ENCODE measurements at regions not wholly inside any gene's neighbourhood (a gene's known extent, or its start where the extent isn't known, plus 50 kb on each side); places are given as distances from the start of the nearest gene placed in this dataset.

DNA sequence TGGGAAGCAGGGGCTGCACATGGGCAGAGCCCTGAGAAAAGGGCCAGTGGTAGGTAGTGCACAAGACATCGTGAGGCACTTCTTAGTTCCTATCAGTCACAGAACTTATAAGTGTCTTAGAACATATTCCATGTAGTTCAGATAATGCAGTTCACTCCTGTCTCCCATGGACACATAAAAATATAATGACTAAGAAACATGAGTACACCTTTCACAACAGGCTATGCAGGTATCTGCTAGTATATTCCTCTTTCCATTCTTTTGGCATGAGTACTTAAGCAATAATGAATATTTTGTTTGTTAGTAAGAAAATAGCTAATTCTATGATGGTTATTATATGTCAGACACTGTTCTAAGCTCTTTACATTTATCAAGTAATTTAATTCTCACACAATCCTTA lies 808.4 kb downstream of the BCL11A start:
- Mint-ChIP-seq H3K4me3 (no peak overlapping the region), H3K27me3 (no peaks in the 10 kb centered on the region), H3K27ac (no peak overlapping the region), H3K36me3 (ENCODE audit: low read depth) (no peaks in the 10 kb centered on the region), H3K9me3 (no peaks in the 10 kb centered on the region), H3K4me1 (ENCODE audit: low read depth) (no peaks in the 10 kb centered on the region)
- no peaks in the 10 kb centered on the region for H3K27me3 ChIP-seq (ENCODE audit: control insufficient read depth in 1 of 2, insufficient read depth in 2 of 2, low read length in 2 of 2)
- no peaks in the 10 kb centered on the region for H3K9me3 ChIP-seq (ENCODE audit: control insufficient read depth in 1 of 2, insufficient read depth in 1 of 2, low read length in 2 of 2)
- ChIA-PET CTCF (no interaction called here), POLR2A (no interaction called here)
- H3K36me3 ChIP-seq (ENCODE audit: insufficient read depth, low read length) = no peaks in the 10 kb centered on the region
- no peak for ATAC-seq (ENCODE audit: poor library complexity)
- intact Hi-C loops (cut with DNase I, micrococcal nuclease) = no loop called here
- no peak for DNase-seq
- TF ChIP-seq, protein P1, sequence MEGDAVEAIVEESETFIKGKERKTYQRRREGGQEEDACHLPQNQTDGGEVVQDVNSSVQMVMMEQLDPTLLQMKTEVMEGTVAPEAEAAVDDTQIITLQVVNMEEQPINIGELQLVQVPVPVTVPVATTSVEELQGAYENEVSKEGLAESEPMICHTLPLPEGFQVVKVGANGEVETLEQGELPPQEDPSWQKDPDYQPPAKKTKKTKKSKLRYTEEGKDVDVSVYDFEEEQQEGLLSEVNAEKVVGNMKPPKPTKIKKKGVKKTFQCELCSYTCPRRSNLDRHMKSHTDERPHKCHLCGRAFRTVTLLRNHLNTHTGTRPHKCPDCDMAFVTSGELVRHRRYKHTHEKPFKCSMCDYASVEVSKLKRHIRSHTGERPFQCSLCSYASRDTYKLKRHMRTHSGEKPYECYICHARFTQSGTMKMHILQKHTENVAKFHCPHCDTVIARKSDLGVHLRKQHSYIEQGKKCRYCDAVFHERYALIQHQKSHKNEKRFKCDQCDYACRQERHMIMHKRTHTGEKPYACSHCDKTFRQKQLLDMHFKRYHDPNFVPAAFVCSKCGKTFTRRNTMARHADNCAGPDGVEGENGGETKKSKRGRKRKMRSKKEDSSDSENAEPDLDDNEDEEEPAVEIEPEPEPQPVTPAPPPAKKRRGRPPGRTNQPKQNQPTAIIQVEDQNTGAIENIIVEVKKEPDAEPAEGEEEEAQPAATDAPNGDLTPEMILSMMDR (IDR thresholded peaks at IDR 0.05) = no peak
- no peaks in the 10 kb centered on the region for H3K4me1 ChIP-seq (ENCODE audit: insufficient read depth, low read length)
- H3K27ac ChIP-seq (ENCODE audit: low read depth in 1 of 2, low read length in 2 of 2) = no peak overlapping the region
- no peak overlapping the region for H3K4me3 ChIP-seq (ENCODE audit: low read length)

DNA sequence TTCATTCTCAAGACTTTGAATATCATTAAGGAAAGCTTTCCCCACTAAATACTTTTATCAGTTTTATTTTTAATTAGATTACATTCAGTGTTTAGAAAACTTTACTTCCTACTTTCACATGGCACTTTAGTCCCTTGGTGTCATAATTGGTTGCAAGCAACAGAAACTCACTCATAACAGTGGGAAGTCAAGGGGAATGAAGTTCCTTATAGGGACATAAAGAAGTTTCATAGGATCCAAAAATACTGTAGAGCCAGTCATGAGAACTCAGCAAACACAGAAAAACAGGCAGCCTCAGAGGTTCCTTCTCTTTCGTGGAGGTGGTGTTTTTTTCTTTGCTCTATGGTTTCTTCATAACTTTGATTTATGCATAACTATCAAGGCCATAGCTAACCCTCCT lies 809.0 kb downstream of the BCL11A start:
- Mint-ChIP-seq H3K27ac (no peak overlapping the region), H3K9me3 (no peaks in the 10 kb centered on the region), H3K4me3 (no peak overlapping the region), H3K4me1 (ENCODE audit: low read depth) (no peaks in the 10 kb centered on the region), H3K27me3 (no peaks in the 10 kb centered on the region), H3K36me3 (ENCODE audit: low read depth) (no peaks in the 10 kb centered on the region)
- Histone ChIP-seq H3K36me3 (ENCODE audit: insufficient read depth, low read length) (no peaks in the 10 kb centered on the region), H3K4me1 (ENCODE audit: insufficient read depth, low read length) (no peaks in the 10 kb centered on the region), H3K27ac (ENCODE audit: low read depth in 1 of 2, low read length in 2 of 2) (no peak overlapping the region), H3K27me3 (ENCODE audit: control insufficient read depth in 1 of 2, insufficient read depth in 2 of 2, low read length in 2 of 2) (no peaks in the 10 kb centered on the region), H3K9me3 (ENCODE audit: control insufficient read depth in 1 of 2, insufficient read depth in 1 of 2, low read length in 2 of 2) (no peaks in the 10 kb centered on the region), H3K4me3 (ENCODE audit: low read length) (no peak overlapping the region)
- TF ChIP-seq, protein P1 (IDR thresholded peaks at IDR 0.05) = no peak
- intact Hi-C loops (cut with DNase I, micrococcal nuclease) = no loop called here
- ATAC-seq (ENCODE audit: poor library complexity) = no peak
- ChIA-PET CTCF (no interaction called here), POLR2A (no interaction called here)
- no peak for DNase-seq

DNA sequence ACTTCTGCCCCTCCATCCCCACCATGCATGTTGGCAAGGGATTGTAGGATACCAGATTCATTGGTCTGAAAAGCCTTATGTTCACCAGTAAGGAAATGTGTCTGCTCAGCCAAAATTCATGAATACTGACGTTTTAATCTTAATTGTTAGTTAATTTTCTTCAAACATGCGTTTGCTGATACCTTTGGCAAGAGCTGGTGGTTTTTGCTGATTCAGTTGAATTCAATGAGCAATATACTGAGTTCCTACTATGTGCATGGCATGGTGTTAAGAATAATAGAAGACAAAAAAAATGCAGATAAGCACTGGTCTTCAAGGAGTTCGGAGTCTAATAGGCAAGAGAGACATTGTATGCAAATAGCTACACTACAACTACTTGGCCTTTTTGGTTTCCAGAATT lies 811.6 kb downstream of the BCL11A start:
- Histone ChIP-seq H3K4me3 (ENCODE audit: low read length) (no peak overlapping the region), H3K27me3 (ENCODE audit: control insufficient read depth in 1 of 2, insufficient read depth in 2 of 2, low read length in 2 of 2) (no peaks in the 10 kb centered on the region), H3K36me3 (ENCODE audit: insufficient read depth, low read length) (no peaks in the 10 kb centered on the region), H3K4me1 (ENCODE audit: insufficient read depth, low read length) (no peaks in the 10 kb centered on the region), H3K9me3 (ENCODE audit: control insufficient read depth in 1 of 2, insufficient read depth in 1 of 2, low read length in 2 of 2) (no peaks in the 10 kb centered on the region), H3K27ac (ENCODE audit: low read depth in 1 of 2, low read length in 2 of 2) (no peak overlapping the region)
- Mint-ChIP-seq H3K36me3 (ENCODE audit: low read depth) (no peaks in the 10 kb centered on the region), H3K4me1 (ENCODE audit: low read depth) (no peaks in the 10 kb centered on the region), H3K27ac (no peak overlapping the region), H3K4me3 (no peak overlapping the region), H3K9me3 (no peaks in the 10 kb centered on the region), H3K27me3 (no peaks in the 10 kb centered on the region)
- ChIA-PET CTCF (no interaction called here), POLR2A (no interaction called here)
- DNase-seq = no peak
- intact Hi-C loops (cut with DNase I, micrococcal nuclease) = no loop called here
- ATAC-seq (ENCODE audit: poor library complexity) = no peak
- TF ChIP-seq, protein P1 (IDR thresholded peaks at IDR 0.05) = no peak

Measured in CD4-positive, alpha-beta T cell (primary cell).